ENCODE measurements at regions not wholly inside any gene's neighbourhood (a gene's known extent, or its start where the extent isn't known, plus 50 kb on each side); places are given as distances from the start of the nearest gene placed in this dataset.

DNA sequence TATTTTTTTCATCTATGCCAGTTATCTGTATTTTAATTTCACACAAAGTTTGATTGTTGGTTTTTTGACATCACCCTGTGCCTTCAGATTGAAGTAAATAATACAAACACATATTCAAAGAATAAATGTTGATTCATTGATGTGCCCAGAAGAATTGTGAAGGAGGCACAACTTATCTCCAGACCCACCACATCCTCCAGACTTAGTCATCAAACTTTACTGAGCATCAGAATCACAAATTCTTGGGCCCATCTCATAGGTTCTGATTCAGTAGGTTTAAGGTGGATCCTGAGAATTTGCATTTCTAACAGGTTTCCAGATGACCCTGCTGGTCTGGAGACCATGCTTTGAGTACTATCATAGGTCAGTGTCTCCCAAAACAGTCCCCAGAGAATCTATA, 82.8 kb upstream of the PIK3C3 start:
- no peaks in the 10 kb centered on the region for H3K4me1 ChIP-seq (ENCODE audit: control insufficient read depth, insufficient read depth, low read depth, low read length)
- H3K18ac ChIP-seq (ENCODE audit: low read depth in 1 of 2, low read length in 2 of 2): no peak overlapping the region
- no peak overlapping the region for H3K23ac ChIP-seq (ENCODE audit: low read length in 2 of 2)
- no peaks in the 10 kb centered on the region for H3K9me3 ChIP-seq (ENCODE audit: control insufficient read depth, low read length)
- no peak overlapping the region for H2BK15ac ChIP-seq (ENCODE audit: low read depth, poor library complexity, severe bottlenecking)
- no peaks in the 10 kb centered on the region for H3K79me1 ChIP-seq (replicated peaks; ENCODE audit: low read length, poor library complexity, severe bottlenecking)
- H2AK5ac ChIP-seq (ENCODE audit: low read length, severe bottlenecking): no peak overlapping the region
- H2BK5ac ChIP-seq (ENCODE audit: low read depth, low read length, poor library complexity, severe bottlenecking): no peak overlapping the region
- no peaks in the 10 kb centered on the region for H3K36me3 ChIP-seq (ENCODE audit: control insufficient read depth in 1 of 2, insufficient read depth in 2 of 2, low read depth in 1 of 2, low read length in 2 of 2)
- no peak overlapping the region for H3K9ac ChIP-seq (ENCODE audit: low read length)
- no peak overlapping the region for H3K4me3 ChIP-seq (ENCODE audit: insufficient read depth in 1 of 2, low read depth in 1 of 2, low read length in 2 of 2)
- H2BK120ac ChIP-seq (ENCODE audit: low read depth, low read length): no peak overlapping the region
- no peak overlapping the region for H3K14ac ChIP-seq (ENCODE audit: low read length in 2 of 2)
- H2BK12ac ChIP-seq (ENCODE audit: low read length in 2 of 2): no peak overlapping the region
- no peak overlapping the region for H4K91ac ChIP-seq (ENCODE audit: low read length)
- no peak overlapping the region for H2AFZ ChIP-seq (ENCODE audit: low read depth, low read length)
- H3K4me2 ChIP-seq (ENCODE audit: low read length, poor library complexity, severe bottlenecking): no peak overlapping the region
- no peak overlapping the region for H3K27ac ChIP-seq (ENCODE audit: low read length, poor library complexity, severe bottlenecking)
- no peaks in the 10 kb centered on the region for H3K27me3 ChIP-seq (ENCODE audit: control insufficient read depth in 1 of 2, insufficient read depth in 1 of 2, low read length in 2 of 2)
- DNase-seq: no peak
- no peak overlapping the region for H4K8ac ChIP-seq (ENCODE audit: low read length)
- H3K4ac ChIP-seq (ENCODE audit: low read depth in 1 of 2, low read length in 2 of 2): no peak overlapping the region

- no peaks in the 10 kb centered on the region for H3K36me3 ChIP-seq (ENCODE audit: control insufficient read depth in 1 of 2, insufficient read depth in 2 of 2, low read depth in 1 of 2, low read length in 2 of 2)
- DNase-seq: no peak
- no peak overlapping the region for H3K4me2 ChIP-seq (ENCODE audit: low read length, poor library complexity, severe bottlenecking)
- no peak overlapping the region for H4K8ac ChIP-seq (ENCODE audit: low read length)
- H3K23ac ChIP-seq (ENCODE audit: low read length in 2 of 2): no peak overlapping the region
- 62% methylated on average over 2 of the region's 7 CpGs for WGBS
- no peak overlapping the region for H3K14ac ChIP-seq (ENCODE audit: low read length in 2 of 2)
- H2BK12ac ChIP-seq (ENCODE audit: low read length in 2 of 2): no peak overlapping the region
- no peak overlapping the region for H2BK120ac ChIP-seq (ENCODE audit: low read depth, low read length)
- no peak overlapping the region for H3K4me3 ChIP-seq (ENCODE audit: insufficient read depth in 1 of 2, low read depth in 1 of 2, low read length in 2 of 2)
- no peak overlapping the region for H2BK5ac ChIP-seq (ENCODE audit: low read depth, low read length, poor library complexity, severe bottlenecking)
- no peak overlapping the region for H3K4ac ChIP-seq (ENCODE audit: low read depth in 1 of 2, low read length in 2 of 2)
- no peak overlapping the region for H3K27ac ChIP-seq (ENCODE audit: low read length, poor library complexity, severe bottlenecking)
- no peak overlapping the region for H2AFZ ChIP-seq (ENCODE audit: low read depth, low read length)
- no peak overlapping the region for H3K18ac ChIP-seq (ENCODE audit: low read depth in 1 of 2, low read length in 2 of 2)
- no peak overlapping the region for H4K91ac ChIP-seq (ENCODE audit: low read length)
- H2AK5ac ChIP-seq (ENCODE audit: low read length, severe bottlenecking): no peak overlapping the region
- no peaks in the 10 kb centered on the region for H3K27me3 ChIP-seq (ENCODE audit: control insufficient read depth in 1 of 2, insufficient read depth in 1 of 2, low read length in 2 of 2)
- no peaks in the 10 kb centered on the region for H3K4me1 ChIP-seq (ENCODE audit: control insufficient read depth, insufficient read depth, low read depth, low read length)
- no peak overlapping the region for H3K9ac ChIP-seq (ENCODE audit: low read length)
- no peaks in the 10 kb centered on the region for H3K9me3 ChIP-seq (ENCODE audit: control insufficient read depth, low read length)
- H3K79me1 ChIP-seq (replicated peaks; ENCODE audit: low read length, poor library complexity, severe bottlenecking): no peaks in the 10 kb centered on the region
- no peak overlapping the region for H2BK15ac ChIP-seq (ENCODE audit: low read depth, poor library complexity, severe bottlenecking)
Measured at GRCh38 chr18:41871229-41872000, 83.6 kb upstream of the PIK3C3 start.

DNA sequence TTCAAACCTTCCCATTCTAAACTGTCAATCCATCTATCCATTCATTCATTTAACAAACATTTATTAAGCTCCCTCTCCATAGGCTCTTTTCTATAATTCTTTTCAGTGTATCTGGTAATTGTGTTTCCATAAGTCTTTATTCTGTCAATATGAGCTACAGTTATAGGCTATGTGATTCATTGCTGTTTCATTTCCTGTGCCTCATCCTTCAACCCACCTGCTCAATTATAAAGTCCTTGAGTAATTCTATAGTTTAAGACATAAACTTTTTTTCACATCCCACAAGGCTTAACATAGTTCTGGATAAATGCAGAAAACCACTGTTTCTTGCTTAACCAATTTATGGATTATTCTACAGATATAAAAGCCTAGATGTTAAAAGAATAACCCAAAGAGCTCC, 84.2 kb upstream of the PIK3C3 start:
- DNase-seq: no peak
- Histone ChIP-seq H3K4me3 (ENCODE audit: insufficient read depth in 1 of 2, low read depth in 1 of 2, low read length in 2 of 2) (no peak overlapping the region), H3K9me3 (ENCODE audit: control insufficient read depth, low read length) (no peaks in the 10 kb centered on the region), H2AK5ac (ENCODE audit: low read length, severe bottlenecking) (no peak overlapping the region), H3K36me3 (ENCODE audit: control insufficient read depth in 1 of 2, insufficient read depth in 2 of 2, low read depth in 1 of 2, low read length in 2 of 2) (no peaks in the 10 kb centered on the region), H2BK120ac (ENCODE audit: low read depth, low read length) (no peak overlapping the region), H3K18ac (ENCODE audit: low read depth in 1 of 2, low read length in 2 of 2) (no peak overlapping the region), H3K14ac (ENCODE audit: low read length in 2 of 2) (no peak overlapping the region), H3K23ac (ENCODE audit: low read length in 2 of 2) (no peak overlapping the region), H2BK5ac (ENCODE audit: low read depth, low read length, poor library complexity, severe bottlenecking) (no peak overlapping the region), H3K4ac (ENCODE audit: low read depth in 1 of 2, low read length in 2 of 2) (no peak overlapping the region), H3K27me3 (ENCODE audit: control insufficient read depth in 1 of 2, insufficient read depth in 1 of 2, low read length in 2 of 2) (no peaks in the 10 kb centered on the region), H4K91ac (ENCODE audit: low read length) (no peak overlapping the region), H2AFZ (ENCODE audit: low read depth, low read length) (no peak overlapping the region), H3K9ac (ENCODE audit: low read length) (no peak overlapping the region), H3K4me2 (ENCODE audit: low read length, poor library complexity, severe bottlenecking) (no peak overlapping the region), H3K79me1 (replicated peaks; ENCODE audit: low read length, poor library complexity, severe bottlenecking) (no peaks in the 10 kb centered on the region), H3K4me1 (ENCODE audit: control insufficient read depth, insufficient read depth, low read depth, low read length) (no peaks in the 10 kb centered on the region), H4K8ac (ENCODE audit: low read length) (no peak overlapping the region), H2BK15ac (ENCODE audit: low read depth, poor library complexity, severe bottlenecking) (no peak overlapping the region), H2BK12ac (ENCODE audit: low read length in 2 of 2) (no peak overlapping the region), H3K27ac (ENCODE audit: low read length, poor library complexity, severe bottlenecking) (no peak overlapping the region)

GRCh38 chr18:41870191-41870590, 84.8 kb upstream of the PIK3C3 start:
- H4K91ac ChIP-seq (ENCODE audit: low read length): no peak overlapping the region
- no peak overlapping the region for H2BK120ac ChIP-seq (ENCODE audit: low read depth, low read length)
- H3K4ac ChIP-seq (ENCODE audit: low read depth in 1 of 2, low read length in 2 of 2): no peak overlapping the region
- no peak overlapping the region for H3K14ac ChIP-seq (ENCODE audit: low read length in 2 of 2)
- no peak overlapping the region for H3K18ac ChIP-seq (ENCODE audit: low read depth in 1 of 2, low read length in 2 of 2)
- no peak overlapping the region for H3K9ac ChIP-seq (ENCODE audit: low read length)
- no peak overlapping the region for H2BK15ac ChIP-seq (ENCODE audit: low read depth, poor library complexity, severe bottlenecking)
- H3K27me3 ChIP-seq (ENCODE audit: control insufficient read depth in 1 of 2, insufficient read depth in 1 of 2, low read length in 2 of 2): no peaks in the 10 kb centered on the region
- no peak overlapping the region for H4K8ac ChIP-seq (ENCODE audit: low read length)
- H3K23ac ChIP-seq (ENCODE audit: low read length in 2 of 2): no peak overlapping the region
- no peaks in the 10 kb centered on the region for H3K36me3 ChIP-seq (ENCODE audit: control insufficient read depth in 1 of 2, insufficient read depth in 2 of 2, low read depth in 1 of 2, low read length in 2 of 2)
- DNase-seq: no peak
- H3K4me1 ChIP-seq (ENCODE audit: control insufficient read depth, insufficient read depth, low read depth, low read length): no peaks in the 10 kb centered on the region
- no peak overlapping the region for H2BK5ac ChIP-seq (ENCODE audit: low read depth, low read length, poor library complexity, severe bottlenecking)
- no peak overlapping the region for H2BK12ac ChIP-seq (ENCODE audit: low read length in 2 of 2)
- 100% methylated on average over 1 of the region's 2 CpGs for WGBS
- H2AFZ ChIP-seq (ENCODE audit: low read depth, low read length): no peak overlapping the region
- H2AK5ac ChIP-seq (ENCODE audit: low read length, severe bottlenecking): no peak overlapping the region
- H3K4me3 ChIP-seq (ENCODE audit: insufficient read depth in 1 of 2, low read depth in 1 of 2, low read length in 2 of 2): no peak overlapping the region
- H3K4me2 ChIP-seq (ENCODE audit: low read length, poor library complexity, severe bottlenecking): no peak overlapping the region
- no peaks in the 10 kb centered on the region for H3K79me1 ChIP-seq (replicated peaks; ENCODE audit: low read length, poor library complexity, severe bottlenecking)
- H3K9me3 ChIP-seq (ENCODE audit: control insufficient read depth, low read length): no peaks in the 10 kb centered on the region
- no peak overlapping the region for H3K27ac ChIP-seq (ENCODE audit: low read length, poor library complexity, severe bottlenecking)
